KMS-11 (cell line): ENCODE measurements at regions not wholly inside any gene's neighbourhood (a gene's known extent, or its start where the extent isn't known, plus 50 kb on each side); places are given as distances from the start of the nearest gene placed in this dataset.

Source experiments
- H2AFZ ChIP-seq: fragments of 200-600 bp; sonication (generic); 2 replicates; pipeline ENCODE4 v1.6.1; 2016; ENCODE audit warnings: antibody characterized with exemption, mixed run types, low read depth
- H3K27ac ChIP-seq: fragments of 200-600 bp; sonication (generic); 2 replicates; pipeline ENCODE4 v1.6.1; 2016; ENCODE audit warnings: mild to moderate bottlenecking, mixed run types
- H3K27me3 ChIP-seq: fragments of 200-600 bp; sonication (generic); 2 replicates; pipeline ENCODE4 v1.6.1; 2017; ENCODE audit warnings: mild to moderate bottlenecking, low read depth, mixed run types, moderate library complexity; ENCODE audit not compliant: insufficient read depth
- H3K36me3 ChIP-seq: fragments of 200-600 bp; sonication (generic); 2 replicates; pipeline ENCODE4 v1.6.1; 2017; ENCODE audit warnings: mild to moderate bottlenecking, mixed run types; ENCODE audit not compliant: insufficient read depth
- H3K4me1 ChIP-seq: fragments of 200-600 bp; sonication (generic); 2 replicates; pipeline ENCODE4 v1.6.1; 2016; ENCODE audit warnings: mild to moderate bottlenecking, low read depth, mixed run types; ENCODE audit not compliant: poor library complexity, severe bottlenecking
- H3K4me2 ChIP-seq: fragments of 200-600 bp; sonication (generic); 2 replicates; pipeline ENCODE4 v1.7.0; 2016; ENCODE audit warnings: mild to moderate bottlenecking, mixed run types
- H3K4me3 ChIP-seq: fragments of 200-600 bp; sonication (generic); IDR thresholded peaks from 2 replicates; pipeline ENCODE4 v1.6.1; 2017; ENCODE audit warnings: low read depth, low read length, mixed read lengths; ENCODE audit not compliant: insufficient read depth
- H3K79me2 ChIP-seq: fragments of 200-600 bp; sonication (generic); 2 replicates; pipeline ENCODE4 v1.6.1; 2016; ENCODE audit warnings: low read depth, mixed run types; ENCODE audit not compliant: insufficient read depth
- H3K9ac ChIP-seq: fragments of 200-600 bp; sonication (generic); 2 replicates; pipeline ENCODE4 v1.6.1; 2016; ENCODE audit warnings: mild to moderate bottlenecking, mixed run types
- H4K20me1 ChIP-seq: fragments of 200-600 bp; sonication (generic); 2 replicates; pipeline ENCODE4 v1.6.1; 2016; ENCODE audit warnings: mild to moderate bottlenecking, mixed run types; ENCODE audit not compliant: insufficient read depth
- TF ChIP-seq, protein P1 (sequence below): fragments of 200-600 bp; sonication (generic); conservative IDR thresholded peaks from 2 replicates; pipeline ENCODE4 v1.6.1; 2017; ENCODE audit warnings: low read depth, mild to moderate bottlenecking, antibody characterized with exemption, low read length, moderate library complexity, mixed read lengths

DNA sequence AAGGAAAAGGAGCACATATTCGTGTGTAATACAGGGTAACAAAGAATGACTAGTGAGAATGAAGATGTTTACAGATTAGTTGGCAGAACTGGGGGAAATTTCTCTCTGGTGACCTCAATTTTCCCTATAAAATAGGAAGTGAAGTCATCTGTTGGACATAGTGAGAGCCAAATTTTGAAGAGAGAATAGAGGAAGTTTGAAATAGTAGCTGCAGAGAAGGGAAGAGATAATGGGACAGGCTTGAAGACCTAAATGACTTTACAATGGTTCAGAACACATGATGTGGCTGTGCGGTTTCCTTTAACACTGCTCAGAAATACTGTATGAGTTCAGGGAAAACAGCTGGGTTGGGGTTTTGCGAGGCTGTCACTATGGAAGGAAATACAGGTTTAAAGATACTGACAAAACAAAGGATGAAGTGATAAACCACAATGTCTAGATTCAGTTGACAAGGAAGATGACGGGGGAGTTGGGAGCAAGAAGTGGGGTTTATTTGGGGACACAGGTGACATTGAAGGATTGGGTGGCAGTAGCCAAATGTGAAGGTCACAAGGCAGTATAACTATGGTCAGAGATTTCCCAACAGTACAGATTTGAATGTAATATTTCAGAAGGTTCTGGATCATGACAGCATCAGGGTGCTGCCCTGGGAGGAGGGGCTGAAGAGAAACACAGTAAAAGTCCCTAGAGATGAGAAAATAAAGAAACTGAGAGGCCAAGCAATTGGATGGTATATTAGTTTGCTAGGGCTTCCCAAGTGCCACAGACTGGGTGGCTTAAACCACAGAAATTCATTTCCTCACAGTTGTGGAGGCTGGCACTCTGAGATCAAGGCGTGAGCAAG, 82.6 kb upstream of the TANK start:
- H3K4me2 ChIP-seq, result no peak overlapping the region
- H3K36me3 ChIP-seq, result no peaks in the 10 kb centered on the region
- no peak overlapping the region for H3K27ac ChIP-seq
- H3K4me1 ChIP-seq, result no peaks in the 10 kb centered on the region
- H3K79me2 ChIP-seq, result no peaks in the 10 kb centered on the region
- H3K9ac ChIP-seq, result no peak overlapping the region
- no peaks in the 10 kb centered on the region for H3K27me3 ChIP-seq
- no peak overlapping the region for H2AFZ ChIP-seq
- H4K20me1 ChIP-seq, result no peaks in the 10 kb centered on the region
- H3K4me3 ChIP-seq, result no peak overlapping the region
- TF ChIP-seq, protein P1, sequence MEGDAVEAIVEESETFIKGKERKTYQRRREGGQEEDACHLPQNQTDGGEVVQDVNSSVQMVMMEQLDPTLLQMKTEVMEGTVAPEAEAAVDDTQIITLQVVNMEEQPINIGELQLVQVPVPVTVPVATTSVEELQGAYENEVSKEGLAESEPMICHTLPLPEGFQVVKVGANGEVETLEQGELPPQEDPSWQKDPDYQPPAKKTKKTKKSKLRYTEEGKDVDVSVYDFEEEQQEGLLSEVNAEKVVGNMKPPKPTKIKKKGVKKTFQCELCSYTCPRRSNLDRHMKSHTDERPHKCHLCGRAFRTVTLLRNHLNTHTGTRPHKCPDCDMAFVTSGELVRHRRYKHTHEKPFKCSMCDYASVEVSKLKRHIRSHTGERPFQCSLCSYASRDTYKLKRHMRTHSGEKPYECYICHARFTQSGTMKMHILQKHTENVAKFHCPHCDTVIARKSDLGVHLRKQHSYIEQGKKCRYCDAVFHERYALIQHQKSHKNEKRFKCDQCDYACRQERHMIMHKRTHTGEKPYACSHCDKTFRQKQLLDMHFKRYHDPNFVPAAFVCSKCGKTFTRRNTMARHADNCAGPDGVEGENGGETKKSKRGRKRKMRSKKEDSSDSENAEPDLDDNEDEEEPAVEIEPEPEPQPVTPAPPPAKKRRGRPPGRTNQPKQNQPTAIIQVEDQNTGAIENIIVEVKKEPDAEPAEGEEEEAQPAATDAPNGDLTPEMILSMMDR, result no peak

DNA sequence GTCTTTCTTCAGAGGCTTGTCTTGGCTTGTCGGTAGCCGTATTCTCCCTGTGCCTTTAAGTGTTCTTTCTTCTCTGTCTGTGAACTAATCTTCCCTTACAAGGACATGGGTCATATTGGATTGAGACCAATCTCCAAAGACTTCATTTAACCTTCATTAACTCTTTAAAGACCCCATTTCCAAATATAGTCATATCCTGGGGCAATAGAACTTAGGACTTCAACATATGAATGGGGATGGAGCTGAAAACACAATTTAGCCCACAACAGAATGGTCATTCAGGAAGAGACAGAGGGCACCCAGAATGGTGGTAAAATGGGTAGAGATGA, 82.1 kb upstream of the TANK start:
- TF ChIP-seq, protein P1, result no peak
- no peaks in the 10 kb centered on the region for H3K36me3 ChIP-seq
- no peaks in the 10 kb centered on the region for H3K79me2 ChIP-seq
- H3K4me3 ChIP-seq, result no peak overlapping the region
- no peaks in the 10 kb centered on the region for H3K4me1 ChIP-seq
- H3K27ac ChIP-seq, result no peak overlapping the region
- H4K20me1 ChIP-seq, result no peaks in the 10 kb centered on the region
- H3K27me3 ChIP-seq, result no peaks in the 10 kb centered on the region
- H3K4me2 ChIP-seq, result no peak overlapping the region
- H3K9ac ChIP-seq, result no peak overlapping the region
- H2AFZ ChIP-seq, result no peak overlapping the region

GRCh38 chr2:161085149-161085548, 75.1 kb upstream of the TANK start:
- Histone ChIP-seq H3K79me2 (no peaks in the 10 kb centered on the region), H3K9ac (no peak overlapping the region), H3K27ac (no peak overlapping the region), H3K27me3 (no peaks in the 10 kb centered on the region), H3K36me3 (no peaks in the 10 kb centered on the region), H2AFZ (no peak overlapping the region), H3K4me2 (no peak overlapping the region), H3K4me3 (no peak overlapping the region), H3K4me1 (peaks cover 24% of the 10 kb centered on the region), H4K20me1 (no peaks in the 10 kb centered on the region)
- TF ChIP-seq, protein P1, result no peak

DNA sequence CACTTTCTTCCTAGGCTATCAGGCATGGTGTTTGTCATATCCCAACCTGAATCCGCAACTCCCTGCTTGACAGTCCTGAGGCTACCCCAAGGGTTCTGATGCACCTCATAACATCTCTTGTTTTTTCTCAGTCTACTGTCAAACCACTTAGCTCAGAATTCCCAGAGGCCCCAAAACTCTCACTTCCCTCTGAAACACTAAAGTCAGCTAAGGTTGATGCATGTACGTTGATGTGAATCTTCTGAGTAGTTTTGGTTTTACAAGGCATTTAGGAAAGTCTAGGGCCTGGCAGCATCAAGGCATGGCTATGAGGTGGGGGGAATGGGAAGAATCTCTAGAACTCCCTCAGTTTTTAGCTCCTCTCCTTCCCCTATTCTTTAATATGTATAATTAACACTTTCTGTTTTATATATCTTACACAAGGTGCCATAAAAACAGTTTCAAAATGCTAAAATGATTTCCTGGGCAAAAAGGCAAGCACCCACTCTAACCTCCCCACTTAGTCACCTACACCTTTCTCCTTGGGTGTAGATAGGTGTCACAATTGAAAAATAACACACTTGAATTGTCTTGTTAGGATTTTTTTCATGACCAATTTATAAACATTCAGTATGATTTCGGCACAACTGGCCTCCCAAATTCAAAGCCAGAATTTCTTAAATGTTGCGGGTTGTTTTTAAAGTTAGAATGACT, 71.4 kb upstream of the TANK start:
- Histone ChIP-seq H3K9ac (no peak overlapping the region), H3K27ac (peak overlapping the region; percentile 26; the same call in 1 of the 2 replicates), H3K4me2 (peak overlapping the region; percentile 65), H4K20me1 (no peaks in the 10 kb centered on the region), H3K27me3 (no peaks in the 10 kb centered on the region), H3K4me3 (no peak overlapping the region), H2AFZ (peak overlapping the region; percentile 64), H3K79me2 (no peaks in the 10 kb centered on the region), H3K4me1 (peaks cover 29% of the 10 kb centered on the region), H3K36me3 (no peaks in the 10 kb centered on the region)
- TF ChIP-seq, protein P1, result no peak
